ENCODE measurements at regions not wholly inside any gene's neighbourhood (a gene's known extent, or its start where the extent isn't known, plus 50 kb on each side); places are given as distances from the start of the nearest gene placed in this dataset.

- Histone ChIP-seq H3K9me3 (ENCODE audit: insufficient read depth, low read depth, low read length) (no peaks in the 10 kb centered on the region), H3K36me3 (ENCODE audit: insufficient read depth, low read length) (no peaks in the 10 kb centered on the region), H3K4me2 (ENCODE audit: low read depth, low read length, poor library complexity, severe bottlenecking) (no peak overlapping the region), H3F3A (ENCODE audit: low read depth) (no peaks in the 10 kb centered on the region), H3K79me2 (ENCODE audit: insufficient read depth, low read length) (no peaks in the 10 kb centered on the region), H3K9me2 (replicated peaks; ENCODE audit: low read depth, low read length) (no peaks in the 10 kb centered on the region), H4K20me1 (ENCODE audit: insufficient read depth, low read length, poor library complexity, severe bottlenecking) (no peaks in the 10 kb centered on the region), H3K4me1 (ENCODE audit: insufficient read depth, low read length, poor library complexity, severe bottlenecking) (no peaks in the 10 kb centered on the region), H3K4me3 (ENCODE audit: low read length, poor library complexity, severe bottlenecking) (no peak overlapping the region), H3K9ac (ENCODE audit: low read depth, low read length, poor library complexity, severe bottlenecking) (no peak overlapping the region), H3K27me3 (ENCODE audit: insufficient read depth, low read length, poor library complexity, severe bottlenecking) (no peaks in the 10 kb centered on the region), H2AFZ (ENCODE audit: low read length) (no peak overlapping the region)
- TF ChIP-seq CTCF (conservative IDR thresholded peaks at IDR 0.05; ENCODE audit: low read length) (no peak), EZH2phosphoT487 (IDR thresholded peaks at IDR 0.05; ENCODE audit: borderline replicate concordance) (no peak)
Measured at GRCh38 chr7:46150202-46150601, 229.1 kb upstream of the IGFBP3 start.

- no peak for TF ChIP-seq CTCF (conservative IDR thresholded peaks at IDR 0.05; ENCODE audit: low read length)
- TF ChIP-seq EZH2phosphoT487 (IDR thresholded peaks at IDR 0.05; ENCODE audit: borderline replicate concordance): no peak
- H2AFZ ChIP-seq (ENCODE audit: low read length): no peak overlapping the region
- no peaks in the 10 kb centered on the region for H4K20me1 ChIP-seq (ENCODE audit: insufficient read depth, low read length, poor library complexity, severe bottlenecking)
Measured at GRCh38 chr7:46147871-46148270, 226.8 kb upstream of the IGFBP3 start.

GRCh38 chr7:46146454-46147255 is 225.6 kb upstream of the IGFBP3 start:
- no peaks in the 10 kb centered on the region for H3K27me3 ChIP-seq (ENCODE audit: insufficient read depth, low read length, poor library complexity, severe bottlenecking)
- H3K4me3 ChIP-seq (ENCODE audit: low read length, poor library complexity, severe bottlenecking): no peak overlapping the region
- H4K20me1 ChIP-seq (ENCODE audit: insufficient read depth, low read length, poor library complexity, severe bottlenecking): no peaks in the 10 kb centered on the region
- no peaks in the 10 kb centered on the region for H3F3A ChIP-seq (ENCODE audit: low read depth)
- TF ChIP-seq CTCF (conservative IDR thresholded peaks at IDR 0.05; ENCODE audit: low read length) (no peak), EZH2phosphoT487 (IDR thresholded peaks at IDR 0.05; ENCODE audit: borderline replicate concordance) (no peak)
- H3K79me2 ChIP-seq (ENCODE audit: insufficient read depth, low read length): no peaks in the 10 kb centered on the region
- no peaks in the 10 kb centered on the region for H3K9me2 ChIP-seq (replicated peaks; ENCODE audit: low read depth, low read length)
- no peak overlapping the region for H3K4me2 ChIP-seq (ENCODE audit: low read depth, low read length, poor library complexity, severe bottlenecking)
- H2AFZ ChIP-seq (ENCODE audit: low read length): no peak overlapping the region
- no peaks in the 10 kb centered on the region for H3K9me3 ChIP-seq (ENCODE audit: insufficient read depth, low read depth, low read length)
- H3K36me3 ChIP-seq (ENCODE audit: insufficient read depth, low read length): no peaks in the 10 kb centered on the region
- H3K9ac ChIP-seq (ENCODE audit: low read depth, low read length, poor library complexity, severe bottlenecking): no peak overlapping the region
- no peaks in the 10 kb centered on the region for H3K4me1 ChIP-seq (ENCODE audit: insufficient read depth, low read length, poor library complexity, severe bottlenecking)

More at GRCh38 chr7:46147871-46148270, 226.8 kb upstream of the IGFBP3 start:
- Histone ChIP-seq H3K27me3 (ENCODE audit: insufficient read depth, low read length, poor library complexity, severe bottlenecking) (no peaks in the 10 kb centered on the region), H3K4me2 (ENCODE audit: low read depth, low read length, poor library complexity, severe bottlenecking) (no peak overlapping the region), H3K4me3 (ENCODE audit: low read length, poor library complexity, severe bottlenecking) (no peak overlapping the region), H3K9me2 (replicated peaks; ENCODE audit: low read depth, low read length) (no peaks in the 10 kb centered on the region), H3K4me1 (ENCODE audit: insufficient read depth, low read length, poor library complexity, severe bottlenecking) (no peaks in the 10 kb centered on the region), H3K9me3 (ENCODE audit: insufficient read depth, low read depth, low read length) (no peaks in the 10 kb centered on the region), H3K9ac (ENCODE audit: low read depth, low read length, poor library complexity, severe bottlenecking) (no peak overlapping the region), H3F3A (ENCODE audit: low read depth) (no peaks in the 10 kb centered on the region), H3K79me2 (ENCODE audit: insufficient read depth, low read length) (no peaks in the 10 kb centered on the region), H3K36me3 (ENCODE audit: insufficient read depth, low read length) (no peaks in the 10 kb centered on the region)
